ENCODE measurements at regions not wholly inside any gene's neighbourhood (a gene's known extent, or its start where the extent isn't known, plus 50 kb on each side); places are given as distances from the start of the nearest gene placed in this dataset.

- H3K9me3 Mint-ChIP-seq = peaks cover 0 to 2% of the 10 kb centered on the region in 2 donors
- no peaks in the 10 kb centered on the region for H3K36me3 Mint-ChIP-seq
- Histone ChIP-seq H3K4me1 (ENCODE audit: control insufficient read depth, insufficient read depth, low read length) (no peaks in the 10 kb centered on the region), H3K36me3 (ENCODE audit: control insufficient read depth, insufficient read depth, low read length) (no peaks in the 10 kb centered on the region), H3K27me3 (ENCODE audit: control insufficient read depth, insufficient read depth, low read length) (no peaks in the 10 kb centered on the region), H3K27ac (ENCODE audit: low read length) (no peak overlapping the region), H3K4me3 (ENCODE audit: low read length) (peak overlapping the region; percentile 7), H3K9me3 (ENCODE audit: control insufficient read depth, insufficient read depth, low read length) (no peaks in the 10 kb centered on the region)
- no peaks in the 10 kb centered on the region for H3K4me1 Mint-ChIP-seq
- ATAC-seq (peak; percentile 44 to 58 (median 49)), DNase-seq (peak in 1 of 2 donors; percentile 85)
- 50% methylated on average over 5 of the region's 6 CpGs for WGBS (ENCODE audit: insufficient coverage)
- H3K4me3 Mint-ChIP-seq = no peak overlapping the region
- TF ChIP-seq CTCF (IDR thresholded peaks at IDR 0.05) = no peak
- H3K27me3 Mint-ChIP-seq (ENCODE audit: low read depth in 2 of 2) = no peaks in the 10 kb centered on the region
- H3K27ac Mint-ChIP-seq = no peak overlapping the region
- intact Hi-C loops (cut with micrococcal nuclease) = no loop called here
These were observed 1103.3 kb upstream of the B3GALT2 start for GRCh38 chr1:194289569-194290266.

DNA sequence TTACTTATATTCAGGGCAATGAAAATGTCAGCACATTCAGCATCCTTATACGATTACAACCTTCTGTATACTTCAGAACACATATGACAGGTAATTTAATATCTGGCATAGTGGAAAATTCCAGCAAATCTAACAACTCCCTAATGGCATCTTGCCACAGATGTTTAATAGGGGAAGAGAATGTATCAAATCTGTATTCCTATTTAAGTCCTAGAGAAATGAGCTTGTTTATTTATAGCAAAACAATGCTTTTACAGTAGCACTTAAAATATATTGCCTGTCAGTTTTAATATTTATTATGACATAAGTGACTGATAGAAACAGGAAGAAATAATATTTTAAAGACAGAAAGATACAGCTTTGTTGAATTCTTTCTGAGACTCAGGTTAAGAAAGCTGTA lies 1101.8 kb upstream of the B3GALT2 start:
- no peaks in the 10 kb centered on the region for H3K9me3 ChIP-seq (ENCODE audit: control insufficient read depth, insufficient read depth, low read length)
- H3K27me3 ChIP-seq (ENCODE audit: control insufficient read depth, insufficient read depth, low read length) = no peaks in the 10 kb centered on the region
- TF ChIP-seq CTCF (IDR thresholded peaks at IDR 0.05) = no peak
- H3K4me1 ChIP-seq (ENCODE audit: control insufficient read depth, insufficient read depth, low read length) = no peaks in the 10 kb centered on the region
- H3K4me3 ChIP-seq (ENCODE audit: low read length) = no peak overlapping the region
- no CpG with 5 or more reads among the region's 1 CpG for WGBS (ENCODE audit: insufficient coverage)
- DNase-seq (no peak), ATAC-seq (no peak)
- no peak overlapping the region for H3K27ac ChIP-seq (ENCODE audit: low read length)
- Mint-ChIP-seq H3K9me3 (peaks cover 0 to 2% of the 10 kb centered on the region in 2 donors), H3K27ac (no peak overlapping the region), H3K4me3 (no peak overlapping the region), H3K27me3 (ENCODE audit: low read depth in 2 of 2) (no peaks in the 10 kb centered on the region), H3K4me1 (no peaks in the 10 kb centered on the region), H3K36me3 (no peaks in the 10 kb centered on the region)
- intact Hi-C loops (cut with micrococcal nuclease) = no loop called here
- H3K36me3 ChIP-seq (ENCODE audit: control insufficient read depth, insufficient read depth, low read length) = no peaks in the 10 kb centered on the region

GRCh38 chr1:194281376-194281775 lies 1095.0 kb upstream of the B3GALT2 start:
- Mint-ChIP-seq H3K9me3 (peaks cover 4 to 5% of the 10 kb centered on the region in 2 donors), H3K27ac (no peak overlapping the region), H3K4me3 (no peak overlapping the region)

More at GRCh38 chr1:194281376-194281775, 1095.0 kb upstream of the B3GALT2 start:
- no peak for TF ChIP-seq CTCF (IDR thresholded peaks at IDR 0.05)
- Histone ChIP-seq H3K36me3 (ENCODE audit: control insufficient read depth, insufficient read depth, low read length) (no peaks in the 10 kb centered on the region), H3K27me3 (ENCODE audit: control insufficient read depth, insufficient read depth, low read length) (no peaks in the 10 kb centered on the region), H3K4me3 (ENCODE audit: low read length) (no peak overlapping the region), H3K9me3 (ENCODE audit: control insufficient read depth, insufficient read depth, low read length) (no peaks in the 10 kb centered on the region), H3K4me1 (ENCODE audit: control insufficient read depth, insufficient read depth, low read length) (no peaks in the 10 kb centered on the region), H3K27ac (ENCODE audit: low read length) (no peak overlapping the region)
- ATAC-seq (no peak), DNase-seq (no peak)
- intact Hi-C loops (cut with micrococcal nuclease) = no loop called here
- WGBS (ENCODE audit: insufficient coverage) = 12% methylated on average over 1 of the region's 3 CpGs
- Mint-ChIP-seq H3K4me1 (no peaks in the 10 kb centered on the region), H3K36me3 (no peaks in the 10 kb centered on the region), H3K27me3 (ENCODE audit: low read depth in 2 of 2) (no peaks in the 10 kb centered on the region)

All from natural killer cell (primary cell).